HepG2 (cell line): ENCODE measurements at regions not wholly inside any gene's neighbourhood (a gene's known extent, or its start where the extent isn't known, plus 50 kb on each side); places are given as distances from the start of the nearest gene placed in this dataset.
A peak's percentile ranks its signal among the peaks of the same experiment; 100 is the strongest.
"Not testable (repeated sequence)": the region's sequence is repeated elsewhere in the genome, so short reads cannot be mapped to it uniquely, and the experiment has no call there.

Source experiments
- ATAC-seq: fragments of 200-7000 bp; cut with Tn5 transposase; 3 replicates; pipeline ENCODE4 v1.9.1; 2020; ENCODE audit warnings: mild to moderate bottlenecking, moderate library complexity
- BruUV-seq: library from RNA; stranded (reverse); fragments of 400-500 nt; replicated peaks from 2 replicates; lab custom pipeline; 2021; lab: Mats Ljungman, UMichigan
- CTCF ChIA-PET: fragments of 300-600 bp; formaldehyde crosslinking; extraction: SDS; loops from one replicate; lab custom pipeline; 2021; ENCODE audit warnings: low total read pairs, inconsistent platforms, low intra/inter-chr PET ratio; lab: Yijun Ruan, JAX
- POLR2A ChIA-PET: fragments of 350-600 bp; sonication (Branson Sonifier 250); formaldehyde crosslinking; loops from one replicate; lab custom pipeline; 2020; ENCODE audit warnings: antibody characterized with exemption, inconsistent platforms; lab: Yijun Ruan, JAX
- DNase-seq: peaks from one replicate; pipeline ENCODE4 v3.0.0-alpha.2; 2015; ENCODE audit warnings: low spot score
- FAIRE-seq: peaks from 3 replicates; lab custom pipeline; 2011; peaks lifted over from hg19 to GRCh38; lab: Jason Lieb, UNC
- H2AFZ ChIP-seq: one replicate; pipeline ENCODE4 v1.6.1; 2011; ENCODE audit warnings: low read length, inconsistent platforms
- H3K27ac ChIP-seq: fragments of 300-600 bp; 3 replicates; pipeline ENCODE4 v1.8.0; 2011; ENCODE audit warnings: mixed run types, mild to moderate bottlenecking, mixed read lengths, low read length, inconsistent platforms; ENCODE audit not compliant: insufficient read depth; ENCODE audit errors: extremely low read length
- H3K27me3 ChIP-seq, 2 experiments: fragments of 200-600 bp in 1 of 2; 2 replicates in 1 of 2; 3 replicates in 1 of 2; pipeline versions ENCODE4 v1.6.0 to v1.8.0; 2011; ENCODE audit warnings: low read length in 2 of 2, mild to moderate bottlenecking in 2 of 2, moderate library complexity in 2 of 2, inconsistent platforms in 1 of 2; ENCODE audit not compliant: insufficient read depth in 2 of 2, control insufficient read depth in 1 of 2
- H3K36me3 ChIP-seq, 2 experiments: fragments of 200-600 bp in 1 of 2; replicated peaks in 1 of 2; 2 replicates in 1 of 2; 3 replicates in 1 of 2; pipeline versions ENCODE4 v1.5.1 to v1.8.0; 2011; ENCODE audit warnings: low read length in 2 of 2, inconsistent platforms in 1 of 2; ENCODE audit not compliant: insufficient read depth in 2 of 2, control insufficient read depth in 1 of 2
- H3K4me1 ChIP-seq: 2 replicates; pipeline ENCODE4 v1.5.1; 2012; ENCODE audit warnings: low read length, inconsistent platforms; ENCODE audit not compliant: insufficient read depth
- H3K4me2 ChIP-seq: 2 replicates; pipeline ENCODE4 v1.6.0; 2011; ENCODE audit warnings: low read depth, low read length, inconsistent platforms
- H3K4me3 ChIP-seq, 3 experiments: fragments of 200-600 bp in 1 of 3; sonication (generic), shearing (Covaris generic) in 1 of 3; replicated peaks in 1 of 3; 2 replicates each; pipeline ENCODE4 v1.5.1; 2011 to 2016; ENCODE audit warnings: low read length in 3 of 3, inconsistent platforms in 2 of 3, low read depth in 2 of 3, mild to moderate bottlenecking in 2 of 3, control low read depth in 1 of 3, mixed read lengths in 1 of 3; ENCODE audit not compliant: insufficient read depth in 1 of 3
- H3K79me2 ChIP-seq: one replicate; pipeline ENCODE4 v1.6.1; 2011; ENCODE audit warnings: low read length, inconsistent platforms; ENCODE audit not compliant: insufficient read depth
- H3K9ac ChIP-seq: 2 replicates; pipeline ENCODE4 v1.6.0; 2011; ENCODE audit warnings: mild to moderate bottlenecking, low read depth, low read length, inconsistent platforms; ENCODE audit not compliant: insufficient read depth
- H3K9me3 ChIP-seq: 2 replicates; pipeline ENCODE4 v1.5.1; 2012; ENCODE audit warnings: mild to moderate bottlenecking, low read length
- H4K20me1 ChIP-seq: 2 replicates; pipeline ENCODE4 v1.6.0; 2011; ENCODE audit warnings: inconsistent platforms, mild to moderate bottlenecking, low read length, moderate library complexity; ENCODE audit not compliant: insufficient read depth
- CHD2 ChIP-seq: IDR thresholded peaks from 2 replicates; pipeline ENCODE4 v1.6.1; 2011; ENCODE audit warnings: low read depth, low read length, improper control_type of control experiment
- WGBS: methylation state at CpG from one replicate; pipeline ENCODE4 v1.1.6; 2017; ENCODE audit warnings: low lambda C conversion rate; 5-methylcytosine and 5-hydroxymethylcytosine counted together
- in situ Hi-C: cut with HindIII; loops from 2 replicates; pipeline ENCODE4 v1.10.0; 2017; ENCODE audit warnings: low pct_unique_long_range_greater_than_20kb; ENCODE audit not compliant: extremely low pct_ligation_motif_present
- intact Hi-C: fragments of 100-400 bp; cut with micrococcal nuclease; formaldehyde crosslinking; loops from one replicate; pipeline ENCODE4 v1.10.0; 2022; ENCODE audit not compliant: unreplicated experiment
- TF ChIP-seq, protein P1 (sequence below): sonication (generic); formaldehyde crosslinking; IDR thresholded peaks from 2 replicates; pipeline ENCODE4 v1.4.0; 2020; ENCODE audit warnings: missing genetic modification reagents, borderline replicate concordance

DNA sequence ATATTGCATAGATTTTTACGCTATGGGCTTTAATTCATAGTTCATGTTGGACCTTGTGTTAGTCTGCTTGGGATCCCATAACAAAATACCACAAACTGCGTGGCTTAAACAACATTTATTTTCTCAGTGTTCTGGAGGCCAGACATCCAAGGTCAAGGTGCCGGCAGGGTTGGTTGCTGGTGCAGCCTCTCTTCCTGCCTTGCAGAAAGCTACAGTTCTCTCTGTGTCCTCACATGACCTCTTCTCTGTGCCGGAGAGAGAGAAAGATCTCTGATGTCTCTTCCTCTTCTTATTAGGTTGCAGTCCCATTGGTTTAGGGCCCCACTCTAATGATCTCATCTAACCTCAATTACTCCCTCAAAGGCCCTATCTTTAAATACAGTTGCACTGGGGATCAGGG, 170.5 kb downstream of the IPO8 start:
- no peak for ATAC-seq

DNA sequence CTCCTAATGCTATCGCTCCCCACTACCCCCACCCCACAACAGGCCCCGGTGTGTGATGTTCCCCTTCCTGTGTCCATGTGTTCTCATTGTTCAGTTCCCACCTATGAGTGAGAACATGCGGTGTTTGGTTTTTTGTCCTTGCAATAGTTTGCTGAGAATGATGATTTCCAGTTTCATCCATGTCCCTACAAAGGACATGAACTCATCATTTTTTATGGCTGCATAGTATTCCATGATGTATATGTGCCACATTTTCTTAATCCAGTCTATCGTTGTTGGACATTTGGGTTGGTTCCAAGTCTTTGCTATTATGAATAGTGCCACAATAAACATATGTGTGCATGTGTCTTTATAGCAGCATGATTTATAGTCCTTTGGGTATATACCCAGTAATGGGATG, 175.4 kb downstream of the IPO8 start:
- intact Hi-C loops, CTCF ChIA-PET, H3K36me3 ChIP-seq, in situ Hi-C loops, H3K27ac ChIP-seq, FAIRE-seq, DNase-seq, H3K9me3 ChIP-seq, H4K20me1 ChIP-seq, H2AFZ ChIP-seq, H3K27me3 ChIP-seq, H3K4me2 ChIP-seq, BruUV-seq, H3K4me3 ChIP-seq, H3K9ac ChIP-seq, POLR2A ChIA-PET, H3K79me2 ChIP-seq, ATAC-seq: not testable (repeated sequence)
- 66% methylated on average over 3 of the region's 4 CpGs for WGBS
- H3K4me1 ChIP-seq: peaks cover 29% of the 10 kb centered on the region

More for the DNA sequence above, 170.5 kb downstream of the IPO8 start:
- H3K79me2 ChIP-seq: no peaks in the 10 kb centered on the region
- H3K9me3 ChIP-seq: no peaks in the 10 kb centered on the region
- no peak for TF ChIP-seq CHD2
- TF ChIP-seq, protein P1, sequence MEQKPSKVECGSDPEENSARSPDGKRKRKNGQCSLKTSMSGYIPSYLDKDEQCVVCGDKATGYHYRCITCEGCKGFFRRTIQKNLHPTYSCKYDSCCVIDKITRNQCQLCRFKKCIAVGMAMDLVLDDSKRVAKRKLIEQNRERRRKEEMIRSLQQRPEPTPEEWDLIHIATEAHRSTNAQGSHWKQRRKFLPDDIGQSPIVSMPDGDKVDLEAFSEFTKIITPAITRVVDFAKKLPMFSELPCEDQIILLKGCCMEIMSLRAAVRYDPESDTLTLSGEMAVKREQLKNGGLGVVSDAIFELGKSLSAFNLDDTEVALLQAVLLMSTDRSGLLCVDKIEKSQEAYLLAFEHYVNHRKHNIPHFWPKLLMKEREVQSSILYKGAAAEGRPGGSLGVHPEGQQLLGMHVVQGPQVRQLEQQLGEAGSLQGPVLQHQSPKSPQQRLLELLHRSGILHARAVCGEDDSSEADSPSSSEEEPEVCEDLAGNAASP: peak; percentile 77; the same call in 1 of the 2 replicates
- no peak overlapping the region for H2AFZ ChIP-seq
- H3K9ac ChIP-seq: no peak overlapping the region
- BruUV-seq: no TSS peak
- FAIRE-seq (no peak), DNase-seq (no peak)
- no peaks in the 10 kb centered on the region for H4K20me1 ChIP-seq
- H3K27ac ChIP-seq: no peak overlapping the region
- H3K4me3 ChIP-seq: no peak overlapping the region
- intact Hi-C loops: no loop called here
- in situ Hi-C loops: no loop called here
- H3K4me1 ChIP-seq: peaks cover 6% of the 10 kb centered on the region
- ChIA-PET CTCF (no interaction called here), POLR2A (no interaction called here)
- no peaks in the 10 kb centered on the region for H3K36me3 ChIP-seq
- WGBS: 57% methylated on average over 4 of the region's 4 CpGs
- H3K4me2 ChIP-seq: no peak overlapping the region
- H3K27me3 ChIP-seq: no peaks in the 10 kb centered on the region
